HepG2 (cell line): ENCODE measurements at regions not wholly inside any gene's neighbourhood (a gene's known extent, or its start where the extent isn't known, plus 50 kb on each side); places are given as distances from the start of the nearest gene placed in this dataset.

ENCODE experiments used
- ATAC-seq: fragments of 200-7000 bp; cut with Tn5 transposase; 3 replicates; pipeline ENCODE4 v1.9.1; 2020; ENCODE audit warnings: mild to moderate bottlenecking, moderate library complexity
- BruUV-seq: library from RNA; stranded (reverse); fragments of 400-500 nt; replicated peaks from 2 replicates; lab custom pipeline; 2021; lab: Mats Ljungman, UMichigan
- CTCF ChIA-PET: fragments of 300-600 bp; formaldehyde crosslinking; extraction: SDS; loops from one replicate; lab custom pipeline; 2021; ENCODE audit warnings: low total read pairs, inconsistent platforms, low intra/inter-chr PET ratio; lab: Yijun Ruan, JAX
- POLR2A ChIA-PET: fragments of 350-600 bp; sonication (Branson Sonifier 250); formaldehyde crosslinking; loops from one replicate; lab custom pipeline; 2020; ENCODE audit warnings: antibody characterized with exemption, inconsistent platforms; lab: Yijun Ruan, JAX
- DNase-seq: peaks from one replicate; pipeline ENCODE4 v3.0.0-alpha.2; 2015; ENCODE audit warnings: low spot score
- FAIRE-seq: peaks from 3 replicates; lab custom pipeline; 2011; peaks lifted over from hg19 to GRCh38; lab: Jason Lieb, UNC
- H2AFZ ChIP-seq: one replicate; pipeline ENCODE4 v1.6.1; 2011; ENCODE audit warnings: low read length, inconsistent platforms
- H3K27ac ChIP-seq: fragments of 300-600 bp; 3 replicates; pipeline ENCODE4 v1.8.0; 2011; ENCODE audit warnings: mixed run types, mild to moderate bottlenecking, mixed read lengths, low read length, inconsistent platforms; ENCODE audit not compliant: insufficient read depth; ENCODE audit errors: extremely low read length
- H3K27me3 ChIP-seq, 2 experiments: fragments of 200-600 bp in 1 of 2; 2 replicates in 1 of 2; 3 replicates in 1 of 2; pipeline versions ENCODE4 v1.6.0 to v1.8.0; 2011; ENCODE audit warnings: low read length in 2 of 2, mild to moderate bottlenecking in 2 of 2, moderate library complexity in 2 of 2, inconsistent platforms in 1 of 2; ENCODE audit not compliant: insufficient read depth in 2 of 2, control insufficient read depth in 1 of 2
- H3K36me3 ChIP-seq, 2 experiments: fragments of 200-600 bp in 1 of 2; replicated peaks in 1 of 2; 2 replicates in 1 of 2; 3 replicates in 1 of 2; pipeline versions ENCODE4 v1.5.1 to v1.8.0; 2011; ENCODE audit warnings: low read length in 2 of 2, inconsistent platforms in 1 of 2; ENCODE audit not compliant: insufficient read depth in 2 of 2, control insufficient read depth in 1 of 2
- H3K4me1 ChIP-seq: 2 replicates; pipeline ENCODE4 v1.5.1; 2012; ENCODE audit warnings: low read length, inconsistent platforms; ENCODE audit not compliant: insufficient read depth
- H3K4me2 ChIP-seq: 2 replicates; pipeline ENCODE4 v1.6.0; 2011; ENCODE audit warnings: low read depth, low read length, inconsistent platforms
- H3K4me3 ChIP-seq, 3 experiments: fragments of 200-600 bp in 1 of 3; sonication (generic), shearing (Covaris generic) in 1 of 3; replicated peaks in 1 of 3; 2 replicates each; pipeline ENCODE4 v1.5.1; 2011 to 2016; ENCODE audit warnings: low read length in 3 of 3, inconsistent platforms in 2 of 3, low read depth in 2 of 3, mild to moderate bottlenecking in 2 of 3, control low read depth in 1 of 3, mixed read lengths in 1 of 3; ENCODE audit not compliant: insufficient read depth in 1 of 3
- H3K79me2 ChIP-seq: one replicate; pipeline ENCODE4 v1.6.1; 2011; ENCODE audit warnings: low read length, inconsistent platforms; ENCODE audit not compliant: insufficient read depth
- H3K9ac ChIP-seq: 2 replicates; pipeline ENCODE4 v1.6.0; 2011; ENCODE audit warnings: mild to moderate bottlenecking, low read depth, low read length, inconsistent platforms; ENCODE audit not compliant: insufficient read depth
- H3K9me3 ChIP-seq: 2 replicates; pipeline ENCODE4 v1.5.1; 2012; ENCODE audit warnings: mild to moderate bottlenecking, low read length
- H4K20me1 ChIP-seq: 2 replicates; pipeline ENCODE4 v1.6.0; 2011; ENCODE audit warnings: inconsistent platforms, mild to moderate bottlenecking, low read length, moderate library complexity; ENCODE audit not compliant: insufficient read depth
- HMG20B ChIP-seq: conservative IDR thresholded peaks from 2 replicates; pipeline ENCODE4 v1.6.1; 2016; ENCODE audit warnings: missing genetic modification reagents, missing compliant biosample characterization
- KAT7 ChIP-seq: IDR thresholded peaks from 2 replicates; pipeline ENCODE4 v1.6.1; 2018; ENCODE audit warnings: borderline replicate concordance, missing compliant biosample characterization
- MAFK ChIP-seq, 2 experiments: IDR thresholded peaks in 1 of 2; conservative IDR thresholded peaks in 1 of 2; 2 replicates each; pipeline ENCODE4 v1.6.1; 2011; ENCODE audit warnings: improper control_type of control experiment in 2 of 2, low read length in 2 of 2
- MNT ChIP-seq: fragments of 450-650 bp; IDR thresholded peaks from 2 replicates; pipeline ENCODE4 v1.6.1; 2016
- MTA1 ChIP-seq: sonication (generic); formaldehyde crosslinking; IDR thresholded peaks from 2 replicates; pipeline ENCODE4 v1.4.0; 2020; ENCODE audit warnings: missing genetic modification reagents, mild to moderate bottlenecking, borderline replicate concordance
- NCOA5 ChIP-seq: sonication (generic); formaldehyde crosslinking; IDR thresholded peaks from 2 replicates; pipeline ENCODE4 v1.4.0; 2020; ENCODE audit warnings: missing genetic modification reagents
- NFRKB ChIP-seq: fragments of 450-650 bp; IDR thresholded peaks from 2 replicates; pipeline ENCODE4 v1.6.1; 2017
- PHF5A ChIP-seq: IDR thresholded peaks from one replicate; pipeline ENCODE4 v1.6.1; 2018; ENCODE audit warnings: low read depth, missing genetic modification reagents; ENCODE audit not compliant: unreplicated experiment
- ZMYM2 ChIP-seq: sonication (generic); formaldehyde crosslinking; IDR thresholded peaks from 2 replicates; pipeline ENCODE4 v1.8.0; 2022; ENCODE audit warnings: mild to moderate bottlenecking, missing genetic modification reagents
- ZNF282 ChIP-seq: fragments of 450-650 bp; IDR thresholded peaks from 2 replicates; pipeline ENCODE4 v1.6.1; 2018; ENCODE audit not compliant: partially characterized antibody
- ZNF512 ChIP-seq: sonication (generic); formaldehyde crosslinking; IDR thresholded peaks from 2 replicates; pipeline ENCODE4 v1.4.0; 2020; ENCODE audit warnings: mild to moderate bottlenecking, missing genetic modification reagents
- WGBS: methylation state at CpG from one replicate; pipeline ENCODE4 v1.1.6; 2017; ENCODE audit warnings: low lambda C conversion rate; 5-methylcytosine and 5-hydroxymethylcytosine counted together
- in situ Hi-C: cut with HindIII; loops from 2 replicates; pipeline ENCODE4 v1.10.0; 2017; ENCODE audit warnings: low pct_unique_long_range_greater_than_20kb; ENCODE audit not compliant: extremely low pct_ligation_motif_present
- intact Hi-C: fragments of 100-400 bp; cut with micrococcal nuclease; formaldehyde crosslinking; loops from one replicate; pipeline ENCODE4 v1.10.0; 2022; ENCODE audit not compliant: unreplicated experiment
- TF ChIP-seq, protein P1 (sequence below): sonication (generic); formaldehyde crosslinking; IDR thresholded peaks from 2 replicates; pipeline ENCODE4 v1.4.0; 2020; ENCODE audit warnings: mild to moderate bottlenecking, low read depth, missing genetic modification reagents
- TF ChIP-seq, protein P2 (sequence below): sonication (generic); formaldehyde crosslinking; IDR thresholded peaks from 2 replicates; pipeline ENCODE4 v1.8.0; 2022; ENCODE audit warnings: missing genetic modification reagents, mild to moderate bottlenecking, borderline replicate concordance
- TF ChIP-seq, protein P3 (sequence below): sonication (generic); formaldehyde crosslinking; IDR thresholded peaks from 2 replicates; pipeline ENCODE4 v1.5.0; 2020; ENCODE audit warnings: mild to moderate bottlenecking, missing genetic modification reagents

GRCh38 chr1:195831789-195832188, 776.5 kb downstream of the KCNT2 start:
- Histone ChIP-seq H2AFZ (no peak overlapping the region), H3K27me3 (no peaks in the 10 kb centered on the region), H3K4me1 (no peaks in the 10 kb centered on the region), H3K36me3 (no peaks in the 10 kb centered on the region), H3K9me3 (no peaks in the 10 kb centered on the region), H3K27ac (no peak overlapping the region), H4K20me1 (no peaks in the 10 kb centered on the region), H3K9ac (no peak overlapping the region), H3K4me3 (no peak overlapping the region), H3K4me2 (no peak overlapping the region), H3K79me2 (no peaks in the 10 kb centered on the region)
- no peak for DNase-seq
- 11% methylated on average over 4 of the region's 4 CpGs for WGBS
- ChIA-PET POLR2A (no interaction called here), CTCF (no interaction called here)
- in situ Hi-C loops, result no loop called here
- intact Hi-C loops, result no loop called here
- no peak for ATAC-seq
- no TSS peak for BruUV-seq
- no peak for FAIRE-seq
- TF ChIP-seq MAFK (conservative IDR thresholded peaks at IDR 0.05 in 1 of 2, IDR thresholded peaks at IDR 0.05 in 1 of 2; ENCODE audit: low read length in 2 of 2) (0 out of 4 replicates have a peak, but pooled peaks of 1 of the 2 experiments have one; percentile 21), NFRKB (no peak)
- TF ChIP-seq, protein P1, sequence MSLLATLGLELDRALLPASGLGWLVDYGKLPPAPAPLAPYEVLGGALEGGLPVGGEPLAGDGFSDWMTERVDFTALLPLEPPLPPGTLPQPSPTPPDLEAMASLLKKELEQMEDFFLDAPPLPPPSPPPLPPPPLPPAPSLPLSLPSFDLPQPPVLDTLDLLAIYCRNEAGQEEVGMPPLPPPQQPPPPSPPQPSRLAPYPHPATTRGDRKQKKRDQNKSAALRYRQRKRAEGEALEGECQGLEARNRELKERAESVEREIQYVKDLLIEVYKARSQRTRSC (CRISPR knock-in tag), result no peak

GRCh38 chr1:195828325-195828724, 779.9 kb downstream of the KCNT2 start:
- no peaks in the 10 kb centered on the region for H4K20me1 ChIP-seq
- no peak overlapping the region for H2AFZ ChIP-seq
- no peak overlapping the region for H3K4me3 ChIP-seq
- BruUV-seq, result no TSS peak
- no peaks in the 10 kb centered on the region for H3K4me1 ChIP-seq
- intact Hi-C loops, result no loop called here
- no peaks in the 10 kb centered on the region for H3K9me3 ChIP-seq
- in situ Hi-C loops, result no loop called here
- no peaks in the 10 kb centered on the region for H3K36me3 ChIP-seq
- POLR2A ChIA-PET, result no interaction called here
- ATAC-seq, result no peak
- no peak for FAIRE-seq
- CTCF ChIA-PET, result no interaction called here
- no peak overlapping the region for H3K27ac ChIP-seq
- no peak overlapping the region for H3K4me2 ChIP-seq
- H3K79me2 ChIP-seq, result no peaks in the 10 kb centered on the region
- no peak for DNase-seq
- H3K9ac ChIP-seq, result no peak overlapping the region
- H3K27me3 ChIP-seq, result no peaks in the 10 kb centered on the region
- TF ChIP-seq, protein P2, sequence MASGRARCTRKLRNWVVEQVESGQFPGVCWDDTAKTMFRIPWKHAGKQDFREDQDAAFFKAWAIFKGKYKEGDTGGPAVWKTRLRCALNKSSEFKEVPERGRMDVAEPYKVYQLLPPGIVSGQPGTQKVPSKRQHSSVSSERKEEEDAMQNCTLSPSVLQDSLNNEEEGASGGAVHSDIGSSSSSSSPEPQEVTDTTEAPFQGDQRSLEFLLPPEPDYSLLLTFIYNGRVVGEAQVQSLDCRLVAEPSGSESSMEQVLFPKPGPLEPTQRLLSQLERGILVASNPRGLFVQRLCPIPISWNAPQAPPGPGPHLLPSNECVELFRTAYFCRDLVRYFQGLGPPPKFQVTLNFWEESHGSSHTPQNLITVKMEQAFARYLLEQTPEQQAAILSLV (CRISPR knock-in tag), result no peak
- no peak for TF ChIP-seq ZNF512
- TF ChIP-seq, protein P3, sequence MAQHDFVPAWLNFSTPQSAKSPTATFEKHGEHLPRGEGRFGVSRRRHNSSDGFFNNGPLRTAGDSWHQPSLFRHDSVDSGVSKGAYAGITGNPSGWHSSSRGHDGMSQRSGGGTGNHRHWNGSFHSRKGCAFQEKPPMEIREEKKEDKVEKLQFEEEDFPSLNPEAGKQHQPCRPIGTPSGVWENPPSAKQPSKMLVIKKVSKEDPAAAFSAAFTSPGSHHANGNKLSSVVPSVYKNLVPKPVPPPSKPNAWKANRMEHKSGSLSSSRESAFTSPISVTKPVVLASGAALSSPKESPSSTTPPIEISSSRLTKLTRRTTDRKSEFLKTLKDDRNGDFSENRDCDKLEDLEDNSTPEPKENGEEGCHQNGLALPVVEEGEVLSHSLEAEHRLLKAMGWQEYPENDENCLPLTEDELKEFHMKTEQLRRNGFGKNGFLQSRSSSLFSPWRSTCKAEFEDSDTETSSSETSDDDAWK, result no peak
- TF ChIP-seq ZMYM2, result no peak
- TF ChIP-seq ZNF282, result no peak
- no peak for TF ChIP-seq HMG20B (CRISPR knock-in tag)
- no peak for TF ChIP-seq PHF5A (CRISPR knock-in tag)
- TF ChIP-seq MTA1 (CRISPR knock-in tag), result no peak
- no peak for TF ChIP-seq MNT
- TF ChIP-seq NCOA5 (CRISPR knock-in tag), result no peak
- no peak for TF ChIP-seq KAT7 (CRISPR knock-in tag)
